SW 1271 (cell line): ENCODE measurements at regions not wholly inside any gene's neighbourhood (a gene's known extent, or its start where the extent isn't known, plus 50 kb on each side); places are given as distances from the start of the nearest gene placed in this dataset.

Experiments used
- DNase-seq, 2 experiments: peaks; one replicate each; lab custom pipeline; 2025; lab: John Stamatoyannopoulos, UW

DNA sequence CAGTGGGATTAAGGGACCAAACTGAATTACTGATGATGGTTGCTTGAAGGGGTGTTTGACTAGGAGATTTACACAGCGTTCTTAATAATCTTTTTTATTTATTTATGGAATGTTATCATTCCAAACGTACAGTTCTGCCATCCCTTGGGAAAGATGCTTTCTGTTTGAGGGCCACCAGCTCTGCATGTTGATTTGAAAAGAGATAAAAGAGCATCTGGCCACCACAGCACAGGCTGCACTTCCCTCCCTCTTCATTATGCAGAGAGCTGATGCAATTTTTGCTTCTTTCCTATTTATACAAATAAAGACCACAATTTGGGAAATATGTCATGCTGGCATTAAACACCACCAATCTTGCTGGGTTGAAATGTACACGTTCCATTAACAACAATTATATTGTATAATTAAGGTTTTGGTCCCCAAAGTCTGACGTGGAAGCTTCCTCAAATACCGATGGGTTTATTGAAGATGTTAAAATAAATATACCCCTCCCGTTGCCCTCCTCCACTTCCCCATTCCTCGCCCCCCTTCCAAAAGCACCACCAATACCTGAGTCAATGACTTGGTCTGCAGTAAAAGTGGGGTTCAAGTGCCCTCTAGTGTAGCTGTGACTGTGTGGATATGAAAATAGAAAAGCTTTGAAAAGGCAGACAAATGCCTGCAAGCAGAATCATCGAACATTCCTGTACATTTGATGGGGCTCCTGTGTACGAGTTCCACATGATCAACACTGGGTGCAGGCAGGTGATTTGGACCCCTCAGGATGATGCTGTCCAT lies 211.9 kb downstream of the HRH4 start:
- no peak for DNase-seq

DNA sequence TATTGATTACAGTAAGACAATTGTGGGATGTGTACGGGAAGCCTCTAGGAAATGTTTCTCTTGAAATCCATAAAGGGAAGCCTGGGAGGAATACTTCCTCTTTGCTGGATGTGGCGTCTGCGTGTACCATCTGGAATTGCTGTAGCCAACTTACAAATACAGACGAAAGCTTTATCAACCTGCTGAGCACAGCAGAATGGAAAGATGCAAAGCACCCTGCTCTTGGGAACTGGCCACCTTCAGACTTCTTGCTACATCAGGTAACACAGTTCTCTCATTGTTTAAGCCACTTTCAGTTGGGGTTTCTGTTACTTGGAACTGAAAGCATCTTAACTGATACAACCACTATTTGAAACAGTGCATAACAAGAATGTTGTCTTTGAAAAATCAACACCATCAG lies 213.8 kb downstream of the HRH4 start:
- DNase-seq, result no peak

DNA sequence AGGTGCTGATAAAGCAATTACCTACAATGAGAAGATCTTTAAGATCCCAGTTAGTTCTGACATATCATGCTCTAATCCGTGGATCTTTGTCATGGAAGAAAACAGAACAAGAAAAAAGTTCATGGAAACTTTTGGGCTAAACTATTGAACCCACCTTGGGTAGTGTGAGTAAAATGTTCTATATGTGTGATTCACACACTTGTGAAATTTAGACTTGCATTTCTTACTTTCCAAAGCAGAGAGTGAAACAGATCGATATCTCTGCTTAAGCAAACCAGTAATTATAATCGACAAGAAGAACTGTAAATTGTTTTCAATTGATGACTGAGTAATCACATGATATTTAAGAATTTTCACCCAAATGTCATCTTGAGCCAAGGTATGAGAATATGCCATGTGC lies 214.2 kb downstream of the HRH4 start:
- no peak for DNase-seq

DNA sequence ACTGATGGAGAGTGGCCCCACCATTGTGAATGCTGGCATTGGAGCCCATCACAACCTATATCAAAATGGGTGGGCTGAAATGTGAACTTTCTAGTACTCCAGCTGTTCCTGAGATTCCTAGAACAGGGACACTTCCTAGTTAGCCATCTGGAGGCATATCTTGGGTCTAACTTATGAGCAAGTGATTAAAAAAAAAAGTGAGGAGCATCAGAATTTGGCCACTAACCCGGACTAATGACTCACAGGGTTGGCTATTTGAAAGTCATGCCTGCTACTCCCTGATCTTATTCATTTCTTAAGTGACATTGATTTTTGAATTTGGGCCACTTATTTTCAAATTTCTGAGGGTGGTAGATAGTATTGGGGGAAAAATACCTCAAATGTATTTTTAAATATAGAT lies 216.6 kb downstream of the HRH4 start:
- no peak for DNase-seq

DNA sequence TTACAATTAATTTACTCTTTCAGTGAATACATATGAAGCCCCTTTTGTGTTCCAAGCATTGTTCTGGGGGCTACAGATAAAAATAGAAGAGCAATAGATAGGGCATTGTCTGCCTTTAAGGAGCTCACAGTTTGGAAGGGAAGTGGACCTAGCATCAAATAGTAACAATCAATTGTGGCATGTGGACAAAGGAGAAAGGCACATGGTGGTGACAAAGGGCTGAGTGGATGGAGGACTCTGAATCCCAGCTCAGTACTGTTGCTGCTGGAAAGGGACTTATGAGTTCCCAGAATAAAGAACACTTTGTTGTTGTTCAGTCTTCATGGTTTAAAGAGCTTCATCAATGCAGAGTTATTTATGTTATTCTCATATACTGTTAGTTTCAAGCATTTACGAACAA lies 217.7 kb downstream of the HRH4 start:
- no peak for DNase-seq

DNA sequence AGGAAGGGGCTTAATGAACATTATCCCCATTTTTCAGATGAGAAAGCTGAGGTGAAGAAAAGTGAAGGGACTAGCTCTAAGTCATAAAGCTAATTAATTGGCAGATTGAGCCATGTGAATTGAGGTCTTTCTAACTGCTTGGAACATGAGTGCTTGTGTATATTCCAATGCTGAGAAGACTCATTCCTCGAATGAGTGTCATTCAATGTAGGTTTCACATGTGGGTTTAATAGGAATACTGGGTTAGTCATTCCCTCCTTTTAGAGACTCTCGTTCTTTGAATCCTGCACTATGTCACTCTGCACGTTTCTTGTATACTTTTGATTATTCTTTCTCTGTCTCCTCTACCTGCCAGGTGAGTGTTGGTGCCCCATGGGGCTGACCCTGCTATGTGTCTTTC lies 218.2 kb downstream of the HRH4 start:
- no peak for DNase-seq

DNA sequence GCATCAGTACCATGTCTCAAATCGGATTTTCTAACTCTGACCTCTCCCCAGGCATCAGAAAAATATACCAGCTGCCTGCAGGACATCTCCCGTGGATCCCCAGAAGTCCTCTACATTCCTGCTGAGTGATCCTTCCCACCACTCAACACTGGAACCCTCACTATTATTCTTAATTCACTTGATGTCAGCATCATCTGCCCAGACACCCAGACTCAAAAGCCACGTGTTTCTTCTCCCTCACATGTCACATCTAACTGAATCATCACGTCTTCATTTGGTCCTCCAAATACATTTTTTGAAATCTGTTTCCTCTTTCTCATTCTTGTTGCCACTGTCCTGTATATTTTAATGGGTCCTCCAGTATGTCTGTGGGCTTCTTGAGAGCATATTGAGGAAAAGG lies 218.6 kb downstream of the HRH4 start:
- DNase-seq, result no peak

DNA sequence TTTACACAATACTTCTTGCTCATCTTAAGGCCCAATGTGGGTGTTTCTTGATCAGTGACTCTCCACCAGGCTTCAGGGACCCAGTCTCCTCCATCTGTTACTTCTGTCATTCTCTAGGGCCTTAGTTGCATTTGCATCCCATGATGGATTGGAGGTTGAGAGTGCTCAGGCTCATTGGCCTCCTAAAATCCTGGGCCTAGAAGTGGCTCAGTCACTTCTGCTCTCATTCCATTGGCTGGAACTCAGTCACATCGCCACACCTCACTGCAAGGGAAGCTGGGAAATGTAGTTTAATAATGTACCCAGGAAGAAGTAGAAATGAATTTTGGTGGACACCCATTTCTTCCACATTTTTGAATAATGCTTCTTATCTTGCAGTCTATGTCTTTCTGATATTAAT lies 223.5 kb downstream of the HRH4 start:
- no peak for DNase-seq

DNA sequence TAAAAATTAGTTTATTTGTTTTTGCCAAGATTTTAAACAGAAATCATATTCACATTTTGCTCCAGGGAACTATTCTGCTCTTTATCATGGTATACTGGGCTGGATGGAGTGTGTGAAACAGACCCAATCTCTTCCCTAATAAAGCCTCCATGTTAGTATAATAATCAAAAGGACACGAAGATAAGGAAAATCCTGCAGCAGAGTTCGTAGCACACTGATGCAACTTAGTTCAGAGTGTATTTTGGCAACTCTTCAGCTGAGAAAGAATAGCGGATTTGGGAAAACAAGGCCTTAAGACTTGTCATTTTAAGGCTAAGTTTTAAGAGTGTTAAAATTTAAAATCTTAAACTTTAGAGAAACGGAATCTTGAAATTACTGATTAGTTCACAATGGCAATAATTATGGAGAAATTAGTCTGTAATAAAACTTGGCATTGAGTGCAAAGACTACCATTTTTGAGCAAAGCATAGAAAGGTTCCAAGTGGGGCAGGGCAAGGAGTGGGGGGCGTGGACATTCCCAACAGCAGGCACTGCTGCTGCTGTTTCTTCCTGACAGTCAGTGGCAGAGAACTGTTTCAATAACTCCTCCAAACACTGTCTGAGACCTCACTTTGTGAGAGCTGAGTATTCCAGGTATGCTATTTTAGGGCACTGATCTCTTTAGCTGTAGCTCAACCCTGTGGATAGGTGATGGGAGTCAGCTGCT lies 225.0 kb downstream of the HRH4 start:
- no peak for DNase-seq

DNA sequence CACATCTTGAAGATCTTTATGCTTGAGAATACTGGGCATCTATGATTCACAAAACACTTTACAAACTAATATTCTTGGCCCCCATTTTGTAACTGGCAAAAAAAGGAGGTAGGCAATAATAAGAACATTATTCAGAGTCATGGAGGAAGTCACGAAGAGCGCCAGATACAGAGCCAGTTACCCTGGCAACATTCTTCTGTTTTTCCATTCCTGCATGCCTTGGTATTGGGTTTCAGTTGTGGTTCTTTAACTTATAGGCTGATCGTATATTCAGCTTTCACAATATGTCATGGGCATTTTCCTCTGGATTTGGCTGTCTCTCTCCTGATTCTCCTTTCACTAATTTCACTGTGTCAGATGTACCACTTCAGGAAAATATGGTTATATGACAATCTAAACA lies 234.7 kb downstream of the HRH4 start:
- no peak for DNase-seq

DNA sequence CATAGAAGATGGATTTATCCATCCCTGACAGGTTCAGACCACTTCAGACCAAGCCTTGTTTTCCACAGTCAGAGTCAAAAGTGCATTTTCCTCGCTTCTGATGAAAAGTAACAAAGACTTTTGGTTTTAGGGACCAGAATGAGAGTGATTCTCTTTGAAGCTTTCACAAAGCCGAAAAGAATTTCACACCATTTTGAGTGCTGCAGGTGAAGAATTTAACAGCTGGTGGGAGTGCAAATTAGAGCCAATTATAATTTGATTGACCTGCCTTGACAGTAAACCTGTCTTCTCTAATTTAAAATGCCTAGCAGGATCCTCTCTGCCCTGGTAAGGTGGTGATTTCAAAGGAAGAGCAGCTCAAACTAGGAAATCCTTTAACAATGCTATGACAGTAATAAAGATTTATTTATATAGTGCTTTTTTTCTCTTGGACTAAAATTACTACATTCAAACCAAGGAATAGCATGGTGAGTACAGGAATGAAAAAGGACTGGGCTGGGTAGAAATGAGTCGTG lies 241.6 kb downstream of the HRH4 start:
- no peak for DNase-seq

DNA sequence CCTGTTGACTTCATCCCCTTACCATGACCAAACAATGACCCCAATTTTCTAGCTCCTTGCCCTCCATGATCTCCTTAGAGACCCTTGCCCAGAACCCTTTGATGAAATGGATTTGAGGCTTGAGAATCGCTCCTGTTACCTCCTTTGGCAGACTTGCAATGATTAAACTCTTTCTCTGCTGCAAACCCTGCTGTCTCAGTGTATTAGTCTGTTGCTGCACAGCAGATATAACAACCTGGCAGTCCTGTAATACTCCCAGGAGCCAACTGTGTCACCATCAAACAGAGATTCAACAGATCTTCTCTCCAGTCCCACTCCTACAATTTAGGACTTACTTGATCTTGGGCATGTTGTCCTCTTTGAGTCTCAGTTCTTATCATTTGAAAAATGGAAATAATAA lies 242.9 kb downstream of the HRH4 start:
- no peak for DNase-seq

DNA sequence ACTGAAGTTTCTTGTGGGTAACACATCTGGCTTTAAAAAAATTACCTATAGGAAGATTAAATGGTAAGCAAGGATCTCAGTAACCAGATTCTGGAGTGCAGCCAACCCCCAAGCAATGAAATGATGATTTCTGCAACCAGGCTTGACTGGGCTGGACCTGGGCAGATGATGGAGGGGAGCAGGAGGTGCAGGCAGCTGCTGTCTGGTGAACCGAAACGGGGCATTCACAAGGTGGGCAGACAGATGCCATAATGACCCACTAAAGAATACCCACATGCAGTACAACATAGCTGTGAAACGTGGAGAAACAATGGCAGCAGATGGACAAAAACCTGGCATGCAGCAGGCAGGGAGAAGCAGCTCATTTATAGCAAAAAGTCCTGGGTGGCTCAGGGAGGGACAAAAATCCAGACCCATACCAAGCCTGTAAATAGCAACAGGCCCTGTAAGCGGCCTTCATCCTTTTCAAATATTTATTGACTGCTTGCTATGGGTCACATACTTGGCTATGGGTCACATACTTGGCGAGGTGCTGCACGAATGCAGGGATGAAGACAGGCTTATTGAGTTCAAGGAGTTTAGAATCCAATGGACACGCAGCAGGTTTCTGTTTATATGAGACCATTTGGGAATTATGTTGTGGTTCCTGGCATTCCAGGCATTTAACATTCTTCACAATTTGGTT lies 244.7 kb downstream of the HRH4 start:
- no peak for DNase-seq

DNA sequence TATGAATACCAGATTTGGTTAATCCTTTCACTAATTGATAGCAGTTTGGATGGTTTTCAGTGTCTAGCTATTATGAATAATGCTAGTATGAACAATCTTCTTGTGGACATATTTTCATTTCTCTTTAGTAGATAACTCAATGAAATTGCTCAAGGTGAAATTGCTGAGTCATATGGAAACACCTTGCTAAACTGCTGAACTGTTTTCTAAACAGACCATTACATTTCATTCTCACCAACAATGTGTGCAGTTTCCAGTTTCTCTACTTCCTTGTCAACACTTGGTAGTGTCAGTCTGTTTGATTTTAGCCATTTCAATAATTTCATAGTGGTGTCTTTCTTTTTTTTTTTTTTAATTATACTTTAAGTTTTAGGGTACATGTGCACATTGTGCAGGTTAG lies 250.0 kb downstream of the HRH4 start:
- no peak for DNase-seq

DNA sequence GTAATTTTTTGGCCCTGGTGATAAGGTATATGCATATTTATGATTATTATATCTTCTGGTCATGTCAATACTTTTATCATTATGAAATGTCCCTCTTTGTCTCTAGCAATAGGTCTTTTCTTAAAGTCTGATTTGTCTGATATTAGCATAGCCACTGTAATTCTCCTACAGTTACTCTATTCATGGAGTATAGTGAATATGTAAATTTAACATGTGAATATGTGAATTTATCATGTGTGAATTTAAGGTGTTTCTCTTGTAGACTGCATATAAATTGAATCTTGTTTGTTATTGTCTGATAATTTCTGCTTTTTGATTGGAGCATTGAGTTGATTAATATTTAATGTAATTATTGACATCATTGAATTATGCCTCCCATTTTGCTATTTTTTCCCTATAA lies 259.4 kb downstream of the HRH4 start:
- no peak for DNase-seq

DNA sequence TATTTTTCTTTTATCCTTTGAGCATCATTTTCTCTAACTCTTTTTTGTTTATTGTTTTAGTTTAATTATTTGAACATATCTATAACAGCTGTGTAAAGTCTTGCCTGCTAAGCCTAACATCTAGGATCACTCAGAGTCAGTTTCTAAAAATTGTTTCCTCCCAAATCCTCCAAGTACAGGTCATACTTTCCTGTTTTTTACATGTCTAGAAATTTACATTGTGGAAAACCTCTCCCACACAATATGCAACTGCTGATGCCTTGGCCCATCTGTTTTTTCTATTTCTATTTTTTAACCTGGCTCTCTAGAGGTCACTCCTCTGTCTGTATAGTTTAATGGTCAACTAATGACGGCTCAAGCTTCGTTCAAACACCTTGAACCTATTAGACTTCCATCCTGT lies 261.0 kb downstream of the HRH4 start:
- DNase-seq, result no peak

DNA sequence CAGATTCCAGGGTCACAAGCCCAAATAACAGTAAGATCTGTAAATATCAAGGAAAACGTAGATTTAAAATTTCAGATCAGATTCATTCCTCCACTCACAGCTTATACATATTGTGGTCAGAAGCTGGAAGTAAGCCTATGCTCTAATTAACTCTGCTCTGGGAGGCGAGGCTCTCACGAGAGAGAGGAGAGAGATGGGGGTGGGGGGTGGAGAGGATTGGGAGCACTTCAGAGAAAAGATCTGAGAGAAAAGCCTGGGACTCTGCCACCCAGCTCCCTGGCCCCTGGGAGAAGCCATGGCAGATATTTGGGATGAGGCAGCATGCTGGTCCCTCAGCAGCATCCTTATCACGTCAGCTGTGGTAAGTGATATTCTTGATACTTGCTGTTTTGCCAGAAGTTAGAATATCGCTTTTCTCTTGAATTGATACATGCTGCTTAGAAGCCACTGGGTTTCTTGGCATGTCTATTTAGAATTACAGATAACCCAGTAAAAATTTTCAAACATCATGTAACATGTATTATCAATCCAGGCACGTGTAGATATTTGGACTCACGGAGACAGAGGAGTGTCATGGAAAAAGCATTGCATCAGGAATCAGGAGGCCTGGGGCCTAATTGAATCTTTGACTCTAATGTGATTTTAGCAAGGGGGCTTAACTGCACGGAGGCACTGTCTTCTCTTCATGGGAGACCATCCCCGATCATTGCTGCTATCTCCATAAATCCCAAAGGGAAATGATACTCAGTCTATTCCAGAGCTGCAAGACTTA lies 265.4 kb downstream of the HRH4 start:
- DNase-seq, result no peak

DNA sequence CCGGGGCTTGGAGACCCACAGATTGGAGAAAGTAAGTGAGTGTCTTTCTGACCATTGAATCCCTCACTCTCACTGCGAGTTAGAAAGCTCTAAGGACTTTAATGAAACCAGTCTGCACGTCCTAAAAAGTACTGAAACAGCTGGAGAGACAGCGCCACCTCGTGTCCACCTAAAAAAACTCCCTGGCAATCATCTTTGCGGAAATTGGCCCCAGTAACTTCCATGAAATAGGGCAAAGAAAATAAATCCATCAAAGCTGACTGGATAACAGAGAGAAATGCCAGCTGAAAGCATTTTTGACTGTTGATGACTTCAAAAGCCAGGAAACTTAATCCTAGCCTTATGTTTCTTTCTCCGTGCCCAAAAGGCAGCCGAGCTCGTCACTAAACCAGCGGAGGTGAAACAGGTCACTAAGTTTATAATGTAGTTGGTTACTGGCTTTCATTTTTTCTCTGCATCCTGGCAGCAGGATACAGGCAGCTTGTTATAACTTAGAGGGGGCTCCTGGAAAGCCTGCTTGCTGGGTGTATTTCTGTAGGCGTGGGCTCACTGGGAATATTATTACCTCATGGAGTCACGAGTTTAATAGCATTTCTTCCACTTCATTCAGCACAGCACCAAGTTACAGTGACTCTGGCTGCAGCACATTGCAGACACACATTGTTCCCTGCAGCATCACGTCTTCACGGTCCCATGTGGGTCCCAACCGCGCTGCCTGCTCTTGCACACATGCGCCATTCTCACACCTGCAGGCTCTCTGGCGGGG lies 266.5 kb downstream of the HRH4 start:
- peak; percentile 21 to 71 for DNase-seq

DNA sequence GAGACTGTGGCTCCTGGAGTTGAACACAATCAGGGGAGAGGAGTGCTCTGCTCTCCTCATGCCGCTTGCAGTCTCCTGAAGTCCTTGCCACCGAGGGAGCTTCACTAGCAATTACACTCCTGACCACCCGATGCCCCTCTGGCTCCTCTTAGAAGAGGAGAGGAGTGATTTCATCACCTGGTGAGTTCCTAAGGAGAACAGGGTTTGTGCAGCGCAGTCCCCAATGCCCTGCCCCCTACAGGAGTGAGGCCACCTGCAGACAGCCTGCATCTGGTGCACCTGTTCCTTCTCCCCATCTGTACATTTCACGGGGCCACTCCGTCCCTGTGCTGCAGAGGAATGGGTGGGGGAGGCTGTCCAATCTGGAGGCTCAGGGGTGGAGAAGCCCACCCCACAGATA lies 267.2 kb downstream of the HRH4 start:
- no peak for DNase-seq

DNA sequence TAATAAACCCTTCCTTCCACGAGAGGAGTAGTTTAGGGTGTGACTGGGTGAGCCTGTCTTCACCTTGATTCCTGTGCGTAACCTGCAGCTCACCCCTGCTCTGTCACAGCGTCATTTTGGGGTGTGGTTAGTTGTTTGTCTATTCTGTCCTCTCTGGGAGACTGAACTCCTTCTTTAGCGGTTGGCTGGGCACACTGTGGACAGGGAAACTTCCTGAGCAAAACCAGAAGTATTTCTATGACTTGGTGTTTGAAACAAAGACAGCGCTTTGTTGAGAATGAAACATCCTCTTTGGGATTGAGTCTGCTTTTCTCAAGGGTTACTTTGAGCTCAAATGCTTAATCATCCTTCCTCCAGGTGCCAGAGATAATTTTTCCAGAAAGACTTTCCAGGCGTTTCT lies 270.7 kb downstream of the HRH4 start:
- DNase-seq, result no peak

DNA sequence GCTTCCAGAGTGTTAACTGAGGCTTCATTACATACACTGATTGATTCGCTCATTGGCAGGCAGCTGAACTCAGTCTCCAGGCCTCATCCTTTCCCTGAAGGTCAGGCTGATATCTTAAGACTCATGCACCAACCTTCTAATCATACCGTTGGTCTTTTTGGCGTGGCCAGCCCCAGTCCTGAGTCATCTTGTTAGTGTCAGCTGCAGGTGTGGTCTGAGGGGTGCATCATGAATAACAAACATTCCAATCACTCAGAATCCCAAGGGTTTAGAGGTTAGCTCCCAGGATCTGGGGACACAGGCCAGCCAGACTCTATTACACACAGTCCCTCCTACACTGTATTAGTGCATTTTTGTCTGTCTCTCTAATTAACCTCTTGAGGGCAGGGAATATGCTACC lies 271.5 kb downstream of the HRH4 start:
- no peak for DNase-seq

DNA sequence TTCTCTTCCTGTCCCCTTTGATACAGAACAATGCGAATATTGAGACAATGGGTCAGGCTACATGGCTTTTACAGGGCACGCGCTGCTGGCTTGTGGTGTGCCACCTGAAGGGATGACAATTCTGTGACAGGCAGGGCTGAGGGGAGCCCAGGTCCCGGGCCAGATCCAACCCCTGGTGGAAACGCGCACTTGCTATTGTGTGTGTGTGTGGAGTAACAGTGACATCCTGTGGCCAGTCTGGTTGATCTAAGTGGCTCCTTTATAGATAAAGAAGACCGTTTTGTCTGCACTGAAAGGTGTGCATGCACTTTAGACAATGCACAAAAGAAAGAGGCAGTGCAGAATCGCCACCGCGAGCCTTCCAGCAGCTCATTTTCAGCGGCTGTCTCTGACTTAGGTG lies 273.6 kb downstream of the HRH4 start:
- DNase-seq, result no peak
